ENCODE measurements at regions not wholly inside any gene's neighbourhood (a gene's known extent, or its start where the extent isn't known, plus 50 kb on each side); places are given as distances from the start of the nearest gene placed in this dataset.

GRCh38 chr9:28050046-28050445 lies 476.8 kb upstream of the C9orf72 start:
- no peaks in the 10 kb centered on the region for H3K27me3 ChIP-seq (ENCODE audit: control insufficient read depth in 3 of 3, insufficient read depth in 3 of 3, low read length in 3 of 3)
- no peaks in the 10 kb centered on the region for H3K9me3 ChIP-seq (ENCODE audit: control insufficient read depth in 3 of 3, low read length in 3 of 3)
- H3K9ac ChIP-seq (ENCODE audit: low read depth in 1 of 3, low read length in 3 of 3), result no peak overlapping the region
- no peaks in the 10 kb centered on the region for H3K36me3 ChIP-seq (ENCODE audit: control insufficient read depth in 3 of 3, insufficient read depth in 3 of 3, low read length in 3 of 3)
- H3K4me3 ChIP-seq (ENCODE audit: low read length in 3 of 3), result no peak overlapping the region
- no peak overlapping the region for H3K27ac ChIP-seq (ENCODE audit: low read depth, low read length)
- no peaks in the 10 kb centered on the region for H3K4me1 ChIP-seq (ENCODE audit: control insufficient read depth in 3 of 3, insufficient read depth in 3 of 3, low read length in 3 of 3)

GRCh38 chr9:28050941-28051340 lies 477.7 kb upstream of the C9orf72 start:
- Histone ChIP-seq H3K9ac (ENCODE audit: low read depth in 1 of 3, low read length in 3 of 3) (no peak overlapping the region), H3K27ac (ENCODE audit: low read depth, low read length) (no peak overlapping the region), H3K4me1 (ENCODE audit: control insufficient read depth in 3 of 3, insufficient read depth in 3 of 3, low read length in 3 of 3) (no peaks in the 10 kb centered on the region), H3K36me3 (ENCODE audit: control insufficient read depth in 3 of 3, insufficient read depth in 3 of 3, low read length in 3 of 3) (no peaks in the 10 kb centered on the region), H3K9me3 (ENCODE audit: control insufficient read depth in 3 of 3, low read length in 3 of 3) (no peaks in the 10 kb centered on the region), H3K27me3 (ENCODE audit: control insufficient read depth in 3 of 3, insufficient read depth in 3 of 3, low read length in 3 of 3) (no peaks in the 10 kb centered on the region), H3K4me3 (ENCODE audit: low read length in 3 of 3) (no peak overlapping the region)

GRCh38 chr9:28051559-28052503 lies 478.6 kb upstream of the C9orf72 start:
- no peaks in the 10 kb centered on the region for H3K27me3 ChIP-seq (ENCODE audit: control insufficient read depth in 3 of 3, insufficient read depth in 3 of 3, low read length in 3 of 3)
- H3K9ac ChIP-seq (ENCODE audit: low read depth in 1 of 3, low read length in 3 of 3), result no peak overlapping the region

GRCh38 chr9:28053096-28053777 lies 480.0 kb upstream of the C9orf72 start:
- Histone ChIP-seq H3K27ac (ENCODE audit: low read depth, low read length) (no peak overlapping the region), H3K4me3 (ENCODE audit: low read length in 3 of 3) (no peak overlapping the region), H3K4me1 (ENCODE audit: control insufficient read depth in 3 of 3, insufficient read depth in 3 of 3, low read length in 3 of 3) (no peaks in the 10 kb centered on the region), H3K36me3 (ENCODE audit: control insufficient read depth in 3 of 3, insufficient read depth in 3 of 3, low read length in 3 of 3) (no peaks in the 10 kb centered on the region), H3K9me3 (ENCODE audit: control insufficient read depth in 3 of 3, low read length in 3 of 3) (no peaks in the 10 kb centered on the region), H3K27me3 (ENCODE audit: control insufficient read depth in 3 of 3, insufficient read depth in 3 of 3, low read length in 3 of 3) (no peaks in the 10 kb centered on the region), H3K9ac (ENCODE audit: low read depth in 1 of 3, low read length in 3 of 3) (no peak overlapping the region)

More at GRCh38 chr9:28051559-28052503, 478.6 kb upstream of the C9orf72 start:
- Histone ChIP-seq H3K4me1 (ENCODE audit: control insufficient read depth in 3 of 3, insufficient read depth in 3 of 3, low read length in 3 of 3) (no peaks in the 10 kb centered on the region), H3K9me3 (ENCODE audit: control insufficient read depth in 3 of 3, low read length in 3 of 3) (no peaks in the 10 kb centered on the region), H3K36me3 (ENCODE audit: control insufficient read depth in 3 of 3, insufficient read depth in 3 of 3, low read length in 3 of 3) (no peaks in the 10 kb centered on the region), H3K27ac (ENCODE audit: low read depth, low read length) (no peak overlapping the region), H3K4me3 (ENCODE audit: low read length in 3 of 3) (no peak overlapping the region)

- Histone ChIP-seq H3K27ac (ENCODE audit: low read depth, low read length) (no peak overlapping the region), H3K4me1 (ENCODE audit: control insufficient read depth in 3 of 3, insufficient read depth in 3 of 3, low read length in 3 of 3) (no peaks in the 10 kb centered on the region), H3K36me3 (ENCODE audit: control insufficient read depth in 3 of 3, insufficient read depth in 3 of 3, low read length in 3 of 3) (no peaks in the 10 kb centered on the region), H3K9me3 (ENCODE audit: control insufficient read depth in 3 of 3, low read length in 3 of 3) (no peaks in the 10 kb centered on the region), H3K27me3 (ENCODE audit: control insufficient read depth in 3 of 3, insufficient read depth in 3 of 3, low read length in 3 of 3) (no peaks in the 10 kb centered on the region), H3K9ac (ENCODE audit: low read depth in 1 of 3, low read length in 3 of 3) (no peak overlapping the region), H3K4me3 (ENCODE audit: low read length in 3 of 3) (no peak overlapping the region)
These were observed 482.7 kb upstream of the C9orf72 start for GRCh38 chr9:28056006-28056405.

- Histone ChIP-seq H3K27me3 (ENCODE audit: control insufficient read depth in 3 of 3, insufficient read depth in 3 of 3, low read length in 3 of 3) (no peaks in the 10 kb centered on the region), H3K27ac (ENCODE audit: low read depth, low read length) (no peak overlapping the region), H3K36me3 (ENCODE audit: control insufficient read depth in 3 of 3, insufficient read depth in 3 of 3, low read length in 3 of 3) (no peaks in the 10 kb centered on the region), H3K4me1 (ENCODE audit: control insufficient read depth in 3 of 3, insufficient read depth in 3 of 3, low read length in 3 of 3) (no peaks in the 10 kb centered on the region), H3K9ac (ENCODE audit: low read depth in 1 of 3, low read length in 3 of 3) (no peak overlapping the region), H3K9me3 (ENCODE audit: control insufficient read depth in 3 of 3, low read length in 3 of 3) (no peaks in the 10 kb centered on the region), H3K4me3 (ENCODE audit: low read length in 3 of 3) (no peak overlapping the region)
These were observed 483.2 kb upstream of the C9orf72 start for GRCh38 chr9:28056466-28056865.

GRCh38 chr9:28059192-28059591 lies 485.9 kb upstream of the C9orf72 start:
- Histone ChIP-seq H3K27me3 (ENCODE audit: control insufficient read depth in 3 of 3, insufficient read depth in 3 of 3, low read length in 3 of 3) (no peaks in the 10 kb centered on the region), H3K27ac (ENCODE audit: low read depth, low read length) (no peak overlapping the region), H3K4me1 (ENCODE audit: control insufficient read depth in 3 of 3, insufficient read depth in 3 of 3, low read length in 3 of 3) (no peaks in the 10 kb centered on the region), H3K4me3 (ENCODE audit: low read length in 3 of 3) (no peak overlapping the region), H3K36me3 (ENCODE audit: control insufficient read depth in 3 of 3, insufficient read depth in 3 of 3, low read length in 3 of 3) (no peaks in the 10 kb centered on the region), H3K9ac (ENCODE audit: low read depth in 1 of 3, low read length in 3 of 3) (no peak overlapping the region), H3K9me3 (ENCODE audit: control insufficient read depth in 3 of 3, low read length in 3 of 3) (no peaks in the 10 kb centered on the region)

GRCh38 chr9:28064241-28064815 lies 491.0 kb upstream of the C9orf72 start:
- Histone ChIP-seq H3K9ac (ENCODE audit: low read depth in 1 of 3, low read length in 3 of 3) (no peak overlapping the region), H3K36me3 (ENCODE audit: control insufficient read depth in 3 of 3, insufficient read depth in 3 of 3, low read length in 3 of 3) (no peaks in the 10 kb centered on the region), H3K27ac (ENCODE audit: low read depth, low read length) (no peak overlapping the region), H3K4me1 (ENCODE audit: control insufficient read depth in 3 of 3, insufficient read depth in 3 of 3, low read length in 3 of 3) (no peaks in the 10 kb centered on the region), H3K27me3 (ENCODE audit: control insufficient read depth in 3 of 3, insufficient read depth in 3 of 3, low read length in 3 of 3) (no peaks in the 10 kb centered on the region), H3K4me3 (ENCODE audit: low read length in 3 of 3) (no peak overlapping the region), H3K9me3 (ENCODE audit: control insufficient read depth in 3 of 3, low read length in 3 of 3) (no peaks in the 10 kb centered on the region)

GRCh38 chr9:28073270-28073669 lies 500.0 kb upstream of the C9orf72 start:
- Histone ChIP-seq H3K27ac (ENCODE audit: low read depth, low read length) (no peak overlapping the region), H3K27me3 (ENCODE audit: control insufficient read depth in 3 of 3, insufficient read depth in 3 of 3, low read length in 3 of 3) (no peaks in the 10 kb centered on the region), H3K4me3 (ENCODE audit: low read length in 3 of 3) (no peak overlapping the region), H3K9me3 (ENCODE audit: control insufficient read depth in 3 of 3, low read length in 3 of 3) (no peaks in the 10 kb centered on the region), H3K4me1 (ENCODE audit: control insufficient read depth in 3 of 3, insufficient read depth in 3 of 3, low read length in 3 of 3) (no peaks in the 10 kb centered on the region), H3K36me3 (ENCODE audit: control insufficient read depth in 3 of 3, insufficient read depth in 3 of 3, low read length in 3 of 3) (no peaks in the 10 kb centered on the region), H3K9ac (ENCODE audit: low read depth in 1 of 3, low read length in 3 of 3) (no peak overlapping the region)

GRCh38 chr9:28079677-28080076 lies 506.4 kb upstream of the C9orf72 start:
- Histone ChIP-seq H3K4me1 (ENCODE audit: control insufficient read depth in 3 of 3, insufficient read depth in 3 of 3, low read length in 3 of 3) (no peaks in the 10 kb centered on the region), H3K9me3 (ENCODE audit: control insufficient read depth in 3 of 3, low read length in 3 of 3) (no peaks in the 10 kb centered on the region), H3K9ac (ENCODE audit: low read depth in 1 of 3, low read length in 3 of 3) (no peak overlapping the region), H3K27ac (ENCODE audit: low read depth, low read length) (no peak overlapping the region), H3K27me3 (ENCODE audit: control insufficient read depth in 3 of 3, insufficient read depth in 3 of 3, low read length in 3 of 3) (no peaks in the 10 kb centered on the region), H3K36me3 (ENCODE audit: control insufficient read depth in 3 of 3, insufficient read depth in 3 of 3, low read length in 3 of 3) (no peaks in the 10 kb centered on the region), H3K4me3 (ENCODE audit: low read length in 3 of 3) (no peak overlapping the region)

All from skeletal muscle tissue (tissue), 3 donors.